IMR-90 (cell line): ENCODE measurements at regions not wholly inside any gene's neighbourhood (a gene's known extent, or its start where the extent isn't known, plus 50 kb on each side); places are given as distances from the start of the nearest gene placed in this dataset.

ENCODE experiments used
- ATAC-seq: fragments of 200-7000 bp; cut with Tn5 transposase; 2 replicates; pipeline ENCODE4 v1.9.1; 2020; ENCODE audit warnings: low read depth, mild to moderate bottlenecking, moderate library complexity
- BruUV-seq: library from RNA; stranded (reverse); fragments of 400-500 nt; replicated peaks from 2 replicates; lab custom pipeline; 2021; lab: Mats Ljungman, UMichigan
- CTCF ChIA-PET: fragments of 300-600 bp; formaldehyde crosslinking; extraction: SDS; loops from one replicate; lab custom pipeline; 2021; ENCODE audit warnings: antibody characterized with exemption; lab: Yijun Ruan, JAX
- POLR2A ChIA-PET: fragments of 300-600 bp; sonication (Branson Sonifier 250); formaldehyde crosslinking; loops from one replicate; lab custom pipeline; 2022; ENCODE audit warnings: antibody characterized with exemption; ENCODE audit not compliant: unreplicated experiment; lab: Charles Lee
- DNase-seq: peaks from one replicate; pipeline ENCODE4 v3.0.0; 2013
- H2AFZ ChIP-seq: replicated peaks from 2 replicates; pipeline ENCODE3; 2013; ENCODE audit warnings: low read length, mild to moderate bottlenecking; ENCODE audit not compliant: poor library complexity
- H2AK5ac ChIP-seq: 2 replicates; pipeline ENCODE4 v1.6.1; 2013; ENCODE audit warnings: low read depth, low read length, inconsistent platforms
- H2AK9ac ChIP-seq: replicated peaks from 2 replicates; pipeline ENCODE3; 2013; ENCODE audit warnings: mild to moderate bottlenecking, low read depth, low read length, moderate library complexity; ENCODE audit not compliant: poor library complexity
- H2BK120ac ChIP-seq: 2 replicates; pipeline ENCODE4 v1.6.1; 2013; ENCODE audit warnings: low read depth, low read length, inconsistent platforms
- H2BK15ac ChIP-seq: 3 replicates; pipeline ENCODE4 v1.6.1; 2013; ENCODE audit warnings: low read depth, low read length, inconsistent platforms
- H2BK20ac ChIP-seq: 2 replicates; pipeline ENCODE4 v1.6.1; 2013; ENCODE audit warnings: low read depth, mild to moderate bottlenecking, inconsistent platforms, low read length, moderate library complexity
- H2BK5ac ChIP-seq: 2 replicates; pipeline ENCODE4 v1.6.1; 2013; ENCODE audit warnings: mild to moderate bottlenecking, low read depth, low read length, inconsistent platforms; ENCODE audit not compliant: poor library complexity, severe bottlenecking
- H3K14ac ChIP-seq: replicated peaks from 2 replicates; pipeline ENCODE4 v1.6.1; 2013; ENCODE audit warnings: low read depth, low read length, inconsistent platforms
- H3K18ac ChIP-seq: 2 replicates; pipeline ENCODE4 v1.6.1; 2013; ENCODE audit warnings: low read depth, low read length, control low read depth
- H3K23ac ChIP-seq: 2 replicates; pipeline ENCODE4 v1.6.1; 2013; ENCODE audit warnings: low read depth, low read length, inconsistent platforms
- H3K27ac ChIP-seq: 2 replicates; pipeline ENCODE4 v1.5.1; 2013; ENCODE audit warnings: mild to moderate bottlenecking, control low read depth, low read length; ENCODE audit not compliant: insufficient read depth
- H3K27me3 ChIP-seq: 2 replicates; pipeline ENCODE4 v1.6.1; 2013; ENCODE audit warnings: low read length; ENCODE audit not compliant: control insufficient read depth, insufficient read depth
- H3K36me3 ChIP-seq: 2 replicates; pipeline ENCODE4 v1.6.1; 2013; ENCODE audit warnings: low read length, mixed read lengths; ENCODE audit not compliant: control insufficient read depth, insufficient read depth
- H3K4ac ChIP-seq: 2 replicates; pipeline ENCODE4 v1.6.1; 2013; ENCODE audit warnings: low read depth, low read length, inconsistent platforms
- H3K4me1 ChIP-seq: 2 replicates; pipeline ENCODE4 v1.6.1; 2013; ENCODE audit warnings: low read length, mixed read lengths; ENCODE audit not compliant: control insufficient read depth, insufficient read depth
- H3K4me2 ChIP-seq: 2 replicates; pipeline ENCODE4 v1.6.1; 2013; ENCODE audit warnings: low read depth, mild to moderate bottlenecking, control low read depth, low read length, moderate library complexity
- H3K4me3 ChIP-seq: 2 replicates; pipeline ENCODE4 v1.5.1; 2013; ENCODE audit warnings: low read depth, mild to moderate bottlenecking, control low read depth, low read length, moderate library complexity; ENCODE audit not compliant: insufficient read depth
- H3K56ac ChIP-seq: 2 replicates; pipeline ENCODE4 v1.6.1; 2013; ENCODE audit warnings: low read length, inconsistent platforms; ENCODE audit not compliant: insufficient read depth; ENCODE audit errors: extremely low read depth
- H3K79me1 ChIP-seq, 2 experiments: 2 replicates each; pipeline ENCODE4 v1.6.1; 2013; ENCODE audit warnings: low read length in 2 of 2, inconsistent platforms in 1 of 2, low read depth in 1 of 2
- H3K9ac ChIP-seq: 2 replicates; pipeline ENCODE4 v1.6.1; 2013; ENCODE audit warnings: low read depth, low read length, control low read depth
- H3K9me1 ChIP-seq: 2 replicates; pipeline ENCODE4 v1.6.1; 2013; ENCODE audit warnings: low read length, inconsistent platforms; ENCODE audit not compliant: insufficient read depth
- H3K9me3 ChIP-seq: 2 replicates; pipeline ENCODE4 v1.6.1; 2013; ENCODE audit warnings: low read length; ENCODE audit not compliant: control insufficient read depth, insufficient read depth
- H4K20me1 ChIP-seq: 2 replicates; pipeline ENCODE4 v1.6.1; 2013; ENCODE audit warnings: low read length, inconsistent platforms; ENCODE audit not compliant: insufficient read depth
- H4K5ac ChIP-seq: 2 replicates; pipeline ENCODE4 v1.6.1; 2013; ENCODE audit warnings: mild to moderate bottlenecking, low read depth, low read length, control low read depth
- H4K8ac ChIP-seq, 2 experiments: 2 replicates each; pipeline ENCODE4 v1.6.1; 2013; ENCODE audit warnings: low read depth in 2 of 2, low read length in 2 of 2, control low read depth in 1 of 2, inconsistent platforms in 1 of 2
- H4K91ac ChIP-seq: 2 replicates; pipeline ENCODE4 v1.6.1; 2013; ENCODE audit warnings: low read depth, low read length, inconsistent platforms; ENCODE audit not compliant: insufficient read depth
- BHLHE40 ChIP-seq: fragments of 150-350 bp; IDR thresholded peaks from 2 replicates; pipeline ENCODE4 v1.6.1; 2016; ENCODE audit warnings: mild to moderate bottlenecking, low read depth, low read length
- CEBPB ChIP-seq: IDR thresholded peaks from 2 replicates; pipeline ENCODE4 v1.6.1; 2012; ENCODE audit warnings: low read depth, low read length, improper control_type of control experiment
- CHD1 ChIP-seq: IDR thresholded peaks from 2 replicates; pipeline ENCODE4 v1.6.1; 2012; ENCODE audit warnings: low read depth, low read length, improper control_type of control experiment
- CTCF ChIP-seq: conservative IDR thresholded peaks from 2 replicates; pipeline ENCODE4 v1.5.1; 2012; ENCODE audit warnings: mild to moderate bottlenecking, low read depth, low read length, improper control_type of control experiment
- FOS ChIP-seq: fragments of 150-350 bp; IDR thresholded peaks from 2 replicates; pipeline ENCODE4 v1.6.1; 2016; ENCODE audit warnings: low read depth, low read length
- MAFK ChIP-seq: IDR thresholded peaks from 2 replicates; pipeline ENCODE4 v1.6.1; 2012; ENCODE audit warnings: low read depth, low read length, improper control_type of control experiment
- MAZ ChIP-seq: IDR thresholded peaks from 2 replicates; pipeline ENCODE4 v1.6.1; 2012; ENCODE audit warnings: low read depth, mild to moderate bottlenecking, low read length, improper control_type of control experiment, moderate library complexity, borderline replicate concordance
- MXI1 ChIP-seq: IDR thresholded peaks from 2 replicates; pipeline ENCODE4 v1.6.1; 2012; ENCODE audit warnings: low read depth, mild to moderate bottlenecking, low read length, moderate library complexity, borderline replicate concordance
- NFE2L2 ChIP-seq: fragments of 150-350 bp; IDR thresholded peaks from 2 replicates; pipeline ENCODE4 v1.6.1; 2016; ENCODE audit warnings: low read depth, mild to moderate bottlenecking, low read length
- POLR2A ChIP-seq: IDR thresholded peaks from 2 replicates; pipeline ENCODE4 v1.6.1; 2012; ENCODE audit warnings: mild to moderate bottlenecking, low read depth, low read length
- RAD21 ChIP-seq: IDR thresholded peaks from 2 replicates; pipeline ENCODE4 v1.6.1; 2012; ENCODE audit warnings: low read length, improper control_type of control experiment
- RCOR1 ChIP-seq: IDR thresholded peaks from 2 replicates; pipeline ENCODE4 v1.6.1; 2012; ENCODE audit warnings: mild to moderate bottlenecking, low read length, improper control_type of control experiment; ENCODE audit not compliant: insufficient replicate concordance
- RFX5 ChIP-seq: IDR thresholded peaks from 2 replicates; pipeline ENCODE4 v1.8.0; 2012; ENCODE audit warnings: low read depth, mild to moderate bottlenecking, low read length, moderate library complexity
- SMC3 ChIP-seq: fragments of 150-350 bp; IDR thresholded peaks from 2 replicates; pipeline ENCODE4 v1.6.1; 2016; ENCODE audit warnings: low read depth, mild to moderate bottlenecking, antibody characterized with exemption, low read length, moderate library complexity
- whole genome bisulfite sequencing, 2 experiments: methylation state at CpG; one replicate each; pipeline versions ENCODE4 v1.1.5 to v1.1.7; 2013; ENCODE audit warnings: missing lambda C conversion rate in 2 of 2; ENCODE audit not compliant: insufficient read length in 1 of 2; ENCODE audit errors: extremely low coverage in 2 of 2; 5-methylcytosine and 5-hydroxymethylcytosine counted together
- dilution Hi-C: fragments of 300-500 bp; cut with HindIII; formaldehyde crosslinking; loops from one replicate; pipeline ENCODE4 v1.14.3; 2018; ENCODE audit warnings: low sequenced_read_pairs; ENCODE audit not compliant: unreplicated experiment
- in situ Hi-C: fragments of 300-500 bp; cut with MboI; formaldehyde crosslinking; loops from 3 replicates; pipeline ENCODE4 v1.14.3; 2019; ENCODE audit warnings: low sequenced_read_pairs, inconsistent platforms, mixed read lengths
- intact Hi-C: fragments of 100-400 bp; cut with micrococcal nuclease; formaldehyde crosslinking; loops from 2 replicates; pipeline ENCODE4 v1.10.0; 2022
- TF ChIP-seq, protein P1 (sequence below): fragments of 150-350 bp; IDR thresholded peaks from 2 replicates; pipeline ENCODE4 v1.6.1; 2016; ENCODE audit warnings: low read depth, mild to moderate bottlenecking, low read length, moderate library complexity, borderline replicate concordance
- TF ChIP-seq, protein P2 (sequence below): fragments of 150-350 bp; IDR thresholded peaks from 2 replicates; pipeline ENCODE4 v1.6.1; 2017; ENCODE audit warnings: mild to moderate bottlenecking, antibody characterized with exemption, low read length, low read depth

- ChIA-PET CTCF (no interaction called here), POLR2A (no interaction called here)
- dilution Hi-C loops (no loop called here), in situ Hi-C loops (no loop called here), intact Hi-C loops (no loop called here)
- Histone ChIP-seq H2BK15ac (no peak overlapping the region), H3K9me1 (no peaks in the 10 kb centered on the region), H3K18ac (no peak overlapping the region), H2AFZ (no peak overlapping the region), H2AK9ac (no peak overlapping the region), H3K14ac (no peak overlapping the region), H3K36me3 (no peaks in the 10 kb centered on the region), H2AK5ac (no peak overlapping the region), H2BK5ac (no peak overlapping the region), H3K23ac (no peak overlapping the region), H4K5ac (no peak overlapping the region), H4K91ac (no peak overlapping the region), H2BK20ac (no peak overlapping the region), H3K27ac (no peak overlapping the region), H4K8ac (no peak overlapping the region), H3K9ac (no peak overlapping the region), H3K79me1 (no peaks in the 10 kb centered on the region), H3K9me3 (no peaks in the 10 kb centered on the region), H3K4ac (no peak overlapping the region), H4K20me1 (no peaks in the 10 kb centered on the region), H3K56ac (no peak overlapping the region), H3K4me1 (no peaks in the 10 kb centered on the region), H2BK120ac (no peak overlapping the region), H3K4me2 (no peak overlapping the region), H3K27me3 (no peaks in the 10 kb centered on the region), H3K4me3 (no peak overlapping the region)
- BruUV-seq: no TSS peak
- TF ChIP-seq BHLHE40 (no peak), POLR2A (no peak), RCOR1 (no peak), CEBPB (no peak), RFX5 (no peak), MAZ (no peak), CHD1 (no peak), SMC3 (no peak), CTCF (no peak), MAFK (no peak), FOS (no peak), MXI1 (no peak), RAD21 (no peak), NFE2L2 (no peak)
- TF ChIP-seq, protein P1, sequence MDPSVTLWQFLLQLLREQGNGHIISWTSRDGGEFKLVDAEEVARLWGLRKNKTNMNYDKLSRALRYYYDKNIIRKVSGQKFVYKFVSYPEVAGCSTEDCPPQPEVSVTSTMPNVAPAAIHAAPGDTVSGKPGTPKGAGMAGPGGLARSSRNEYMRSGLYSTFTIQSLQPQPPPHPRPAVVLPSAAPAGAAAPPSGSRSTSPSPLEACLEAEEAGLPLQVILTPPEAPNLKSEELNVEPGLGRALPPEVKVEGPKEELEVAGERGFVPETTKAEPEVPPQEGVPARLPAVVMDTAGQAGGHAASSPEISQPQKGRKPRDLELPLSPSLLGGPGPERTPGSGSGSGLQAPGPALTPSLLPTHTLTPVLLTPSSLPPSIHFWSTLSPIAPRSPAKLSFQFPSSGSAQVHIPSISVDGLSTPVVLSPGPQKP: no peak
- TF ChIP-seq, protein P2, sequence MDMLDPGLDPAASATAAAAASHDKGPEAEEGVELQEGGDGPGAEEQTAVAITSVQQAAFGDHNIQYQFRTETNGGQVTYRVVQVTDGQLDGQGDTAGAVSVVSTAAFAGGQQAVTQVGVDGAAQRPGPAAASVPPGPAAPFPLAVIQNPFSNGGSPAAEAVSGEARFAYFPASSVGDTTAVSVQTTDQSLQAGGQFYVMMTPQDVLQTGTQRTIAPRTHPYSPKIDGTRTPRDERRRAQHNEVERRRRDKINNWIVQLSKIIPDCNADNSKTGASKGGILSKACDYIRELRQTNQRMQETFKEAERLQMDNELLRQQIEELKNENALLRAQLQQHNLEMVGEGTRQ: no peak
- no peak for DNase-seq
- WGBS, 2 experiments: no CpG with 5 or more reads among the region's 4 CpGs
- ATAC-seq: no peak
Measured at GRCh38 chr5:27377626-27378025, 339.2 kb upstream of the CDH9 start.
